Endothelial cell of umbilical vein (primary cell): ENCODE measurements at regions not wholly inside any gene's neighbourhood (a gene's known extent, or its start where the extent isn't known, plus 50 kb on each side); places are given as distances from the start of the nearest gene placed in this dataset.

Experiments
- BruUV-seq: library from RNA; stranded (reverse); fragments of 400-500 nt; replicated peaks from 2 replicates; lab custom pipeline; 2021; lab: Mats Ljungman, UMichigan
- CTCF ChIA-PET: fragments of 300-600, 350-600 bp; sonication (Branson Sonifier 250); formaldehyde crosslinking; loops from one replicate; lab custom pipeline; 2021; ENCODE audit warnings: antibody characterized with exemption, inconsistent platforms; lab: Charles Lee
- POLR2A ChIA-PET: fragments of 300-600, 350-600 bp; sonication (Branson Sonifier 250); formaldehyde crosslinking; loops from one replicate; lab custom pipeline; 2021; ENCODE audit warnings: antibody characterized with exemption, inconsistent platforms; lab: Charles Lee
- DNase-seq: peaks from one replicate; pipeline ENCODE4 v3.0.0-alpha.2; 2011; ENCODE audit warnings: low read depth, low spot score
- FAIRE-seq: peaks from 2 replicates; lab custom pipeline; 2011; peaks lifted over from hg19 to GRCh38; lab: Jason Lieb, UNC
- H2AFZ ChIP-seq: 2 replicates; pipeline ENCODE4 v1.6.0; 2012; ENCODE audit warnings: low read depth, low read length, control low read depth, inconsistent platforms
- H3K27ac ChIP-seq: 2 replicates; pipeline ENCODE4 v1.5.1; 2011; ENCODE audit warnings: low read depth, mild to moderate bottlenecking, control low read depth, low read length, moderate library complexity; ENCODE audit not compliant: insufficient read depth
- H3K27me3 ChIP-seq, 2 experiments: 2 replicates each; pipeline versions ENCODE4 v1.6.0 to v1.6.1; 2011; ENCODE audit warnings: low read length in 2 of 2, mixed read lengths in 1 of 2; ENCODE audit not compliant: control insufficient read depth in 2 of 2, insufficient read depth in 2 of 2
- H3K36me3 ChIP-seq, 2 experiments: 2 replicates in 1 of 2; 3 replicates in 1 of 2; pipeline ENCODE4 v1.5.1; 2011; ENCODE audit warnings: low read length in 2 of 2, mild to moderate bottlenecking in 1 of 2, moderate library complexity in 1 of 2; ENCODE audit not compliant: control insufficient read depth in 2 of 2, insufficient read depth in 2 of 2; ENCODE audit errors: extremely low read depth in 1 of 2
- H3K4me1 ChIP-seq: 3 replicates; pipeline ENCODE4 v1.5.1; 2011; ENCODE audit warnings: mild to moderate bottlenecking, low read length; ENCODE audit not compliant: control insufficient read depth, insufficient read depth; ENCODE audit errors: extremely low read depth
- H3K4me2 ChIP-seq: 2 replicates; pipeline ENCODE4 v1.6.1; 2011; ENCODE audit warnings: low read length, control low read depth, mixed read lengths; ENCODE audit not compliant: insufficient read depth
- H3K4me3 ChIP-seq, 3 experiments: fragments of 200-600 bp in 1 of 3; sonication (generic), shearing (Covaris generic) in 1 of 3; replicated peaks in 1 of 3; 2 replicates each; pipeline ENCODE4 v1.5.1; 2011 to 2016; ENCODE audit warnings: control low read depth in 3 of 3, low read length in 3 of 3, mild to moderate bottlenecking in 2 of 3, inconsistent platforms in 1 of 3, low read depth in 1 of 3, moderate library complexity in 1 of 3; ENCODE audit not compliant: insufficient read depth in 1 of 3
- H3K79me2 ChIP-seq: 2 replicates; pipeline ENCODE4 v1.6.0; 2012; ENCODE audit warnings: low read length, inconsistent platforms; ENCODE audit not compliant: control insufficient read depth, insufficient read depth
- H3K9ac ChIP-seq: replicated peaks from 2 replicates; pipeline ENCODE3; 2011; ENCODE audit warnings: low read length, control low read depth; ENCODE audit not compliant: insufficient read depth; ENCODE audit errors: extremely low read depth
- H3K9me1 ChIP-seq: replicated peaks from 3 replicates; pipeline ENCODE4 v1.6.0; 2011; ENCODE audit warnings: mild to moderate bottlenecking, low read length; ENCODE audit not compliant: control insufficient read depth, insufficient read depth; ENCODE audit errors: extremely low read depth
- H3K9me3 ChIP-seq: replicated peaks from 2 replicates; pipeline ENCODE4 v1.5.1; 2012; ENCODE audit warnings: low read length, inconsistent platforms; ENCODE audit not compliant: control insufficient read depth, insufficient read depth
- H4K20me1 ChIP-seq: replicated peaks from 2 replicates; pipeline ENCODE3; 2011; ENCODE audit warnings: mild to moderate bottlenecking, low read length; ENCODE audit not compliant: control insufficient read depth, insufficient read depth; ENCODE audit errors: extremely low read depth
- EZH2 ChIP-seq: IDR thresholded peaks from 2 replicates; pipeline ENCODE4 v1.6.1; 2012; ENCODE audit warnings: borderline replicate concordance, low read depth, mild to moderate bottlenecking, moderate library complexity, low read length, inconsistent platforms; ENCODE audit not compliant: severe bottlenecking
- FOS ChIP-seq: IDR thresholded peaks from 2 replicates; pipeline ENCODE4 v1.6.1; 2011; ENCODE audit warnings: mild to moderate bottlenecking, low read length, moderate library complexity, borderline replicate concordance; ENCODE audit not compliant: insufficient read depth
- GATA2 ChIP-seq: IDR thresholded peaks from 2 replicates; pipeline ENCODE4 v1.7.0; 2011; ENCODE audit warnings: low read depth, mild to moderate bottlenecking, moderate library complexity, mixed read lengths, low read length; ENCODE audit not compliant: insufficient read length, insufficient read depth
- JUN ChIP-seq: IDR thresholded peaks from 2 replicates; pipeline ENCODE4 v1.6.1; 2011; ENCODE audit warnings: borderline replicate concordance, low read depth; ENCODE audit not compliant: insufficient read length, insufficient read depth
- MYC ChIP-seq: IDR thresholded peaks from one replicate; pipeline ENCODE4 v1.6.1; 2011; ENCODE audit warnings: mild to moderate bottlenecking, low read depth, low read length
- POLR2A ChIP-seq: IDR thresholded peaks from 2 replicates; pipeline ENCODE4 v1.6.1; 2012; ENCODE audit warnings: low read depth, mild to moderate bottlenecking, control low read depth, low read length
- POLR2AphosphoS5 ChIP-seq: IDR thresholded peaks from 2 replicates; pipeline ENCODE4 v1.6.1; 2012; ENCODE audit warnings: low read depth, mild to moderate bottlenecking, control low read depth, low read length, moderate library complexity; ENCODE audit not compliant: insufficient read depth
- dilution Hi-C: fragments of 300-500 bp; cut with MboI; formaldehyde crosslinking; loops from one replicate; pipeline ENCODE4 v1.15.0; 2019; ENCODE audit warnings: low sequenced_read_pairs; ENCODE audit not compliant: extremely low pct_ligation_motif_present
- intact Hi-C: fragments of 100-400 bp; cut with micrococcal nuclease; formaldehyde crosslinking; loops from one replicate; pipeline ENCODE4 v1.10.0; 2022
- TF ChIP-seq, protein P1 (sequence below): IDR thresholded peaks from 2 replicates; pipeline ENCODE4 v1.6.1; 2011; ENCODE audit not compliant: insufficient read depth, insufficient read length
- TF ChIP-seq, protein P2 (sequence below), 2 donors: IDR thresholded peaks; 1 replicate in 1 of 2; 2 replicates in 1 of 2; pipeline ENCODE4 v1.5.1; 2011; ENCODE audit warnings: low read length in 2 of 2, mild to moderate bottlenecking in 2 of 2, moderate library complexity in 2 of 2, control low read depth in 1 of 2, inconsistent platforms in 1 of 2, low read depth in 1 of 2; ENCODE audit not compliant: insufficient read depth in 1 of 2; ENCODE audit errors: extremely low read depth in 1 of 2

DNA sequence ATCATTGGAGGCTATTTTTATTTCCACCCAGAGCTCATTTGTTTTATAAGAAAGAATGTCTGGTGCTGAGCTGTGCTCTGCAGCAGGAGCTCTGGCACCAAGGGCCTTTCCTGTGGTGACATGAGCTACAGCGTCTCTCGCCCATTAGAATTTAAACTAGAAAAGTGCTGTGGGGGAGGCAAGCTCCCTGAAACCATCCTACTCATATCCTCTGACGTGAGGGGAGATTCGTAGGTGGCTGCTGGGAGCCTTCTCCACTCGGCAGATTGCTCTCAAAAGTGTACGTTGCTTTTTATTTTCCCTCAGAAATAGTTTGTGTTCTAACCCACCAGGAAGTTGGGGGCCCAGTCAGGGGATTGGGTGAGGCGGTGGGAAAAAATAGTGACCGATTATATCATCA, 76.3 kb upstream of the ARHGEF3 start:
- ChIA-PET CTCF (interaction anchor here (0.5 to 1.5 kb wide), 9 partner anchors 8 to 174 kb away, joined by 3 to 8 read pairs (median 4); no protein-coding TSS in a partner anchor), POLR2A (no interaction called here)
- no peak overlapping the region for H3K4me2 ChIP-seq
- H2AFZ ChIP-seq, result peak overlapping the region; percentile 38
- BruUV-seq, result no TSS peak
- no peaks in the 10 kb centered on the region for H3K36me3 ChIP-seq
- H3K4me1 ChIP-seq, result peaks cover 30% of the 10 kb centered on the region
- H3K27me3 ChIP-seq, result no peaks in the 10 kb centered on the region
- H3K9me3 ChIP-seq, result no peaks in the 10 kb centered on the region
- H3K9me1 ChIP-seq, result no peaks in the 10 kb centered on the region
- H3K4me3 ChIP-seq, result no peak overlapping the region
- H3K27ac ChIP-seq, result peak overlapping the region; percentile 13
- no peaks in the 10 kb centered on the region for H3K79me2 ChIP-seq
- DNase-seq, result peak; percentile 53
- dilution Hi-C loops (no loop called here), intact Hi-C loops (loop anchor here (5.0 kb wide), 1 partner anchor 39 kb away; no protein-coding TSS in a partner anchor)
- no peak overlapping the region for H3K9ac ChIP-seq
- FAIRE-seq, result peak; percentile 73
- no peaks in the 10 kb centered on the region for H4K20me1 ChIP-seq
- TF ChIP-seq GATA2, result no peak
- TF ChIP-seq FOS, result no peak
- no peak for TF ChIP-seq MYC
- TF ChIP-seq POLR2A, result no peak
- TF ChIP-seq EZH2, result no peak
- no peak for TF ChIP-seq POLR2AphosphoS5

DNA sequence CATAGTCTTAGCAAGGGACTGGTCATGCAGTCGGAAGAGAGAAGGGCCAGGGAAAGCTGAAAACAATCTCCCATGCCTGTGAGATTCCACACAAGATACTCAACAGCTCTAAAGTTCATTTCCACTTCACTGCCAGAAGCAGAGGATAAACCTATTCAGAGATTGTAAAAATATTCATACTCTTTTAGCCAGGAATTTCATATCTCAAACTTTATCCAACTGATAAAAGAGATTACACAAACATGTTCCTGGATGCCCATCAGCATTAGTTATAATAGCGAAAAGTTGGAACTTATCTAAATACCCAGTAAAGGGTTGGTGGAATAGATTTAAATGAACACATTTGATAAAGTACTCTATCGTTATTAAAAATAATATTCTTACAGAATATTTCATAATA, 75.2 kb upstream of the ARHGEF3 start:
- Histone ChIP-seq H3K9ac (no peak overlapping the region), H3K27ac (no peak overlapping the region), H3K9me3 (no peaks in the 10 kb centered on the region), H3K27me3 (no peaks in the 10 kb centered on the region), H4K20me1 (no peaks in the 10 kb centered on the region), H3K4me2 (no peak overlapping the region), H2AFZ (no peak overlapping the region), H3K9me1 (no peaks in the 10 kb centered on the region), H3K79me2 (no peaks in the 10 kb centered on the region), H3K36me3 (no peaks in the 10 kb centered on the region), H3K4me3 (no peak overlapping the region), H3K4me1 (peaks cover 30% of the 10 kb centered on the region)
- no TSS peak for BruUV-seq
- FAIRE-seq (no peak), DNase-seq (no peak)
- no peak for TF ChIP-seq MYC
- no peak for TF ChIP-seq FOS
- TF ChIP-seq, protein P1, sequence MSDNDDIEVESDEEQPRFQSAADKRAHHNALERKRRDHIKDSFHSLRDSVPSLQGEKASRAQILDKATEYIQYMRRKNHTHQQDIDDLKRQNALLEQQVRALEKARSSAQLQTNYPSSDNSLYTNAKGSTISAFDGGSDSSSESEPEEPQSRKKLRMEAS, result no peak
- no peak for TF ChIP-seq POLR2AphosphoS5
- no peak for TF ChIP-seq JUN
- no peak for TF ChIP-seq GATA2
- no peak for TF ChIP-seq EZH2
- TF ChIP-seq, protein P2, sequence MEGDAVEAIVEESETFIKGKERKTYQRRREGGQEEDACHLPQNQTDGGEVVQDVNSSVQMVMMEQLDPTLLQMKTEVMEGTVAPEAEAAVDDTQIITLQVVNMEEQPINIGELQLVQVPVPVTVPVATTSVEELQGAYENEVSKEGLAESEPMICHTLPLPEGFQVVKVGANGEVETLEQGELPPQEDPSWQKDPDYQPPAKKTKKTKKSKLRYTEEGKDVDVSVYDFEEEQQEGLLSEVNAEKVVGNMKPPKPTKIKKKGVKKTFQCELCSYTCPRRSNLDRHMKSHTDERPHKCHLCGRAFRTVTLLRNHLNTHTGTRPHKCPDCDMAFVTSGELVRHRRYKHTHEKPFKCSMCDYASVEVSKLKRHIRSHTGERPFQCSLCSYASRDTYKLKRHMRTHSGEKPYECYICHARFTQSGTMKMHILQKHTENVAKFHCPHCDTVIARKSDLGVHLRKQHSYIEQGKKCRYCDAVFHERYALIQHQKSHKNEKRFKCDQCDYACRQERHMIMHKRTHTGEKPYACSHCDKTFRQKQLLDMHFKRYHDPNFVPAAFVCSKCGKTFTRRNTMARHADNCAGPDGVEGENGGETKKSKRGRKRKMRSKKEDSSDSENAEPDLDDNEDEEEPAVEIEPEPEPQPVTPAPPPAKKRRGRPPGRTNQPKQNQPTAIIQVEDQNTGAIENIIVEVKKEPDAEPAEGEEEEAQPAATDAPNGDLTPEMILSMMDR (IDR thresholded peaks at IDR 0.05; ENCODE audit: extremely low read depth in 1 of 2, insufficient read depth in 1 of 2, low read depth in 1 of 2, low read length in 2 of 2), result no peak
- TF ChIP-seq POLR2A, result no peak
- dilution Hi-C loops, result no loop called here
- POLR2A ChIA-PET, result no interaction called here
- CTCF ChIA-PET, result interaction anchor here (1.3 to 1.5 kb wide), 2 partner anchors 63 to 78 kb away, joined by 3 to 7 read pairs; no protein-coding TSS in a partner anchor
- intact Hi-C loops, result loop anchor here (5.0 kb wide), 1 partner anchor 40 kb away; no protein-coding TSS in a partner anchor
